GM23248 (cell line): ENCODE measurements at regions not wholly inside any gene's neighbourhood (a gene's known extent, or its start where the extent isn't known, plus 50 kb on each side); places are given as distances from the start of the nearest gene placed in this dataset.

Experiments
- DNase-seq: peaks from one replicate; pipeline ENCODE4 v3.0.0-alpha.2; 2015
- H2AFZ ChIP-seq: fragments of 200-600 bp; sonication (generic); 2 replicates; pipeline ENCODE4 v1.6.1; 2016; ENCODE audit warnings: antibody characterized with exemption
- H3F3A ChIP-seq: fragments of 200-600 bp; sonication (generic); 2 replicates; pipeline ENCODE4 v1.6.1; 2016; ENCODE audit warnings: mild to moderate bottlenecking, antibody characterized with exemption, mixed run types; ENCODE audit not compliant: insufficient read depth
- H3K27ac ChIP-seq: fragments of 200-600 bp; sonication (generic); 2 replicates; pipeline ENCODE4 v1.5.1; 2016; ENCODE audit warnings: mild to moderate bottlenecking
- H3K27me3 ChIP-seq: fragments of 200-600 bp; sonication (generic); replicated peaks from 2 replicates; pipeline ENCODE4 v1.6.1; 2016; ENCODE audit warnings: mild to moderate bottlenecking; ENCODE audit not compliant: insufficient read depth
- H3K36me3 ChIP-seq: fragments of 200-600 bp; sonication (generic); 2 replicates; pipeline ENCODE4 v1.6.1; 2016; ENCODE audit warnings: low read depth, mild to moderate bottlenecking
- H3K4me1 ChIP-seq: fragments of 200-600 bp; sonication (generic); 2 replicates; pipeline ENCODE4 v1.6.1; 2016; ENCODE audit warnings: mild to moderate bottlenecking; ENCODE audit not compliant: insufficient read depth
- H3K4me2 ChIP-seq: fragments of 200-600 bp; sonication (generic); one replicate; pipeline ENCODE4 v1.6.1; 2016; ENCODE audit warnings: mild to moderate bottlenecking; ENCODE audit not compliant: unreplicated experiment
- H3K4me3 ChIP-seq: fragments of 200-600 bp; sonication (generic); 2 replicates; pipeline ENCODE4 v1.5.1; 2016; ENCODE audit warnings: mild to moderate bottlenecking
- H3K79me2 ChIP-seq: fragments of 200-600 bp; sonication (generic); 2 replicates; pipeline ENCODE4 v1.6.1; 2016; ENCODE audit warnings: mild to moderate bottlenecking; ENCODE audit not compliant: insufficient read depth
- H3K9ac ChIP-seq: fragments of 200-600 bp; sonication (generic); 2 replicates; pipeline ENCODE4 v1.6.1; 2016; ENCODE audit warnings: mild to moderate bottlenecking
- H3K9me2 ChIP-seq: fragments of 200-600 bp; sonication (generic); 2 replicates; pipeline ENCODE4 v1.6.1; 2016; ENCODE audit warnings: mixed run types, mild to moderate bottlenecking, moderate library complexity; ENCODE audit not compliant: insufficient read depth
- H3K9me3 ChIP-seq: fragments of 200-600 bp; sonication (generic); one replicate; pipeline ENCODE4 v1.6.1; 2017; ENCODE audit warnings: low read depth
- H4K20me1 ChIP-seq: fragments of 200-600 bp; sonication (generic); 2 replicates; pipeline ENCODE4 v1.6.0; 2016; ENCODE audit not compliant: insufficient read depth
- EZH2 ChIP-seq: fragments of 200-600 bp; sonication (generic); IDR thresholded peaks from 2 replicates; pipeline ENCODE4 v1.6.1; 2018; ENCODE audit warnings: antibody characterized with exemption, mild to moderate bottlenecking; ENCODE audit not compliant: insufficient read depth, poor library complexity, severe bottlenecking
- EZH2phosphoT487 ChIP-seq: fragments of 200-600 bp; sonication (generic); IDR thresholded peaks from 2 replicates; pipeline ENCODE4 v1.6.1; 2018; ENCODE audit warnings: antibody characterized with exemption, moderate library complexity, mild to moderate bottlenecking, low read depth; ENCODE audit not compliant: insufficient read depth
- WGBS, 2 experiments: methylation state at CpG; one replicate each; pipeline ENCODE4 v1.1.6; 2015 to 2017; ENCODE audit warnings: low lambda C conversion rate in 2 of 2, low coverage in 1 of 2; ENCODE audit errors: missing lambda C conversion rate in 2 of 2; 5-methylcytosine and 5-hydroxymethylcytosine counted together
- in situ Hi-C: fragments of 300-500 bp; cut with MboI; formaldehyde crosslinking; loops from 2 replicates; pipeline ENCODE4 v1.15.0; 2020

DNA sequence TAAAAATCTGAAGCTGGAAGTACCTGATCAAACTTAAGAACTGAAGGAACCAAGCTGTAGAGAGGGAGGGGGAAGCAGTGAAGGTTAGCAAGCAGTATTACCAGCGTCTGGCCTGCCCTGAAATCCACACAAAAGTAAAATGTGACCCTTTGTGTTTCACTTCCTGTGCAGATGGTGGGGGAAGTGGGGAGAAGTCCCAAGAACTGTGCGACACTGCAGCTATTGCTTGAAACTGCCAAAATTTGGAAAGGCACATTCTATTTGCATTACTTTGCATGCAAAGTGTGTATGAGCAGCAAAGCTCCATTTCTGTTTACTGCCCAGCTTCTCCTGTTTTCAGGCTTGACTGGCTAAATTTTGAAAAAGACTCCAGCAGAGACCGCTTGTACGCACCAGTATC lies 72.1 kb upstream of the BMAL1 start:
- Histone ChIP-seq H3K27ac (no peak overlapping the region), H3K27me3 (no peaks in the 10 kb centered on the region), H3K4me1 (peaks cover 17% of the 10 kb centered on the region), H3K9me2 (no peaks in the 10 kb centered on the region), H3K4me2 (no peak overlapping the region), H3K9ac (no peak overlapping the region), H3K79me2 (no peaks in the 10 kb centered on the region), H2AFZ (peak overlapping the region; percentile 64), H4K20me1 (no peaks in the 10 kb centered on the region), H3F3A (peaks cover 24% of the 10 kb centered on the region), H3K4me3 (no peak overlapping the region), H3K9me3 (no peaks in the 10 kb centered on the region), H3K36me3 (no peaks in the 10 kb centered on the region)
- in situ Hi-C loops: no loop called here
- 89 to 91% methylated on average over 4 of the region's 4 CpGs for WGBS, 2 experiments
- TF ChIP-seq EZH2: no peak
- no peak for TF ChIP-seq EZH2phosphoT487
- no peak for DNase-seq

DNA sequence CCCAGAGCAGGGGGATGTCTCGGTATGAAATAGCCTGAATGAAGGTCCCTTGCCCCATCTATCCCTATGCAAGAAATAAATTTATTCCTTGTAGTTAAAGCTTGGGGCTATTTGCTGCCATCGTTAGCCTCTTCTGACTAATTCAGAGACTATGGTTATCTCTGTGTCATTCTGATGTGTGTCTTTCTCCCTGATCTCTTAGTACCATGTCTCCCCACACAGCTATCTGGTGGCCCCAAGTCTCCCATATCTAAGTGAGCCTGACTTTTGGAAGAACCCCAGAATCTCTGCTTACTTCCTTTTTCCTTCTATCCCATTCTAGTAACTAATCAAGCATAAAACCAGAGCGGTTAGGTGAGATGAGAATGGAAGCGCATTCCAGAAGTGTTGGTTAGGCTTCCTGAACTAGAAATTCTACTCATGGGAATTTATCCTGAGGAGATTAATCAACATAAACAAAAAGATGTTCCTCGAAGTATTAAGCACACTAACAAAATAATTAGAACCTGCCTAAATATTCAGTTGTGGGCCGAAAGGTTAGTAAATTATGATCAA lies 71.4 kb upstream of the BMAL1 start:
- Histone ChIP-seq H3K9me2 (no peaks in the 10 kb centered on the region), H3K4me1 (peaks cover 17% of the 10 kb centered on the region), H3K79me2 (no peaks in the 10 kb centered on the region), H4K20me1 (no peaks in the 10 kb centered on the region), H3K36me3 (no peaks in the 10 kb centered on the region), H2AFZ (peak overlapping the region; percentile 64), H3K27ac (no peak overlapping the region), H3K9me3 (no peaks in the 10 kb centered on the region), H3K27me3 (no peaks in the 10 kb centered on the region), H3K4me2 (no peak overlapping the region), H3K4me3 (no peak overlapping the region), H3K9ac (no peak overlapping the region), H3F3A (peaks cover 24% of the 10 kb centered on the region)
- TF ChIP-seq EZH2 (no peak), EZH2phosphoT487 (no peak)
- in situ Hi-C loops: no loop called here
- no peak for DNase-seq
- 77 to 81% methylated on average over 6 of the region's 6 CpGs for WGBS, 2 experiments

DNA sequence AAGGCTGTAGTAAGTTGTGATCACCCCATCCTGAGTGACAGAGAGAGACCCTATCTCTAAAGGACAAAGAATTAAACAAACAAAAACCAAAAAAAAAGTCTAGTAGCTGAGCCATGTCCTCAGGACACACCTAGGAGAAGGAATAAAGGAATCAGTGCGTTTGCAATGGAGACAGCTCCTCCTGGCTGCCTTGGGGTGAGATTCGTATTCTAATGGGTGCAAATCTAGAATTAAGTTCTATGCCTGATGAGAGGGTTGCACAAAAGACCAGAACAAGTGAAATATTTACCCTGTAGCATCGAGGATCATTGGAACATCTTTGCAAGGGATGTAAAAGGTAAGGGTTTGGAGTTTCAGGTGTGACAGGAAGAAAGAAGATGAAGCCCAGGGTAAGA lies 70.3 kb upstream of the BMAL1 start:
- Histone ChIP-seq H3K4me3 (no peak overlapping the region), H3K4me2 (peak overlapping the region; percentile 92), H4K20me1 (no peaks in the 10 kb centered on the region), H3K27me3 (no peaks in the 10 kb centered on the region), H3K36me3 (no peaks in the 10 kb centered on the region), H3K9me2 (no peaks in the 10 kb centered on the region), H3K27ac (peak overlapping the region; percentile 87), H3K79me2 (no peaks in the 10 kb centered on the region), H2AFZ (peak overlapping the region; percentile 94), H3K9ac (peak overlapping the region; percentile 78; the same call in 1 of the 2 replicates), H3K9me3 (no peaks in the 10 kb centered on the region), H3K4me1 (peaks cover 17% of the 10 kb centered on the region), H3F3A (peaks cover 24% of the 10 kb centered on the region)
- DNase-seq: no peak
- in situ Hi-C loops: no loop called here
- WGBS, 2 experiments: 69 to 70% methylated on average over 3 of the region's 3 CpGs
- TF ChIP-seq EZH2phosphoT487 (no peak), EZH2 (no peak)

DNA sequence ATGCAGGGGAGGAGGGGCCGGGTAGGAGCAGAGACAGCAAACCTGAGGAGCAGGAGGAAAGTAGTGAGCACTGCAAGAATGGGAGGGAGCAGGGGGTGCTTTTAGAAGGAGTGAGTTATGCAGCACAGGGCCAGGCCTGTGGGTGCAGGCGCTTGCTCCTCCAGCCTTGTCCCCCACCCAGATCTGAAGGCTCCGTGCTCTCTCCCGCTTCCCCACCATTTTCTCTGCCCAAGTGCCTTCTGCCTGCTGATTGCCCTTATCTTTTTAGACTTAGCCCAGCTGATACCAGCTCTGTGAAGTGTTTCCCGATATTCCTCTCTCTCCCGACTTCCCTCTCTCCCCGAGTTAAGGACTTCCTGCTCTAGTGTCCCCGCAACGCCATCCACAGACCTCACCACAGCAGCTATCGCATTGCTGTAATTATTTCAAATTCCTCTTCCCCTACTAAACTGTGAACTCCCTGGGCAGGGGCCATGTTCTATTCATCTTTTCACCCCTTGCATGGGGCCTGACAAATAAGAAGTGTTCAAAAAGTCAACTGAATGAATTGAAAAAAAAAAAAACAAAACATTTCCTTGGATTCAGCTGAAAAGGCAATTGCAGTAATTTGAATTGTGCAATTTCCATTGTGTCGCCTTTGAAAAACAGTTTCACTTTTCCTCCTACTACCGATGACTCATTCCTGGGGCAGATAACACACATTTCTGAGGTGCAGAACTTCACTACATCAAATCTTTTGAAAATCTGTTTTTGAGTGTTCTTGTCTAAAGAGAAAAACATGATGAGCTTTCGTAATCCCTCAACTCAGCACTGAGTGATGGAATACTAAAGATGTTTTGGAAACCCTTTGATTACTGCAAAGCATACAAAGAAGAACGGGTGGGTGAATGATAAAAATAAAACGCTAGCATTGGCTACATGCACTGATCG lies 69.7 kb upstream of the BMAL1 start:
- no peak for TF ChIP-seq EZH2phosphoT487
- TF ChIP-seq EZH2: no peak
- in situ Hi-C loops: no loop called here
- Histone ChIP-seq H3K27me3 (no peaks in the 10 kb centered on the region), H3K4me1 (peaks cover 17% of the 10 kb centered on the region), H3K36me3 (no peaks in the 10 kb centered on the region), H3F3A (peaks cover 24% of the 10 kb centered on the region), H4K20me1 (no peaks in the 10 kb centered on the region), H3K79me2 (no peaks in the 10 kb centered on the region), H3K9me2 (no peaks in the 10 kb centered on the region), H2AFZ (peak overlapping the region; percentile 94), H3K9me3 (no peaks in the 10 kb centered on the region), H3K27ac (peak overlapping the region; percentile 87), H3K9ac (peak overlapping the region; percentile 78), H3K4me2 (peak overlapping the region; percentile 92), H3K4me3 (peak overlapping the region; percentile 70)
- WGBS, 2 experiments: 13 to 16% methylated on average over 16 of the region's 16 CpGs
- DNase-seq: peak; percentile 93
